Embryonic facial prominence (tissue), 1 donor: ENCODE measurements at regions not wholly inside any gene's neighbourhood (a gene's known extent, or its start where the extent isn't known, plus 50 kb on each side); places are given as distances from the start of the nearest gene placed in this dataset.

Experiments
- DNase-seq: peaks from one replicate; pipeline ENCODE4 v3.0.0-alpha.2; 2016; ENCODE audit errors: extremely low spot score

GRCh38 chr17:71900621-71901229, 220.1 kb upstream of the SOX9 start:
- no peak for DNase-seq

GRCh38 chr17:71902894-71903506, 217.8 kb upstream of the SOX9 start:
- no peak for DNase-seq

GRCh38 chr17:71905376-71906031, 215.3 kb upstream of the SOX9 start:
- no peak for DNase-seq

GRCh38 chr17:71909155-71909554, 211.7 kb upstream of the SOX9 start:
- no peak for DNase-seq

GRCh38 chr17:71910002-71910401, 210.8 kb upstream of the SOX9 start:
- DNase-seq, result no peak

- DNase-seq, result no peak
These were observed 206.8 kb upstream of the SOX9 start for GRCh38 chr17:71914042-71914441.

- no peak for DNase-seq
These were observed 206.0 kb upstream of the SOX9 start for GRCh38 chr17:71914812-71915211.

- no peak for DNase-seq
These were observed 203.1 kb upstream of the SOX9 start for GRCh38 chr17:71917715-71918114.

GRCh38 chr17:71919186-71919585, 201.6 kb upstream of the SOX9 start:
- no peak for DNase-seq

GRCh38 chr17:71919896-71920295, 200.9 kb upstream of the SOX9 start:
- DNase-seq, result no peak

- DNase-seq, result no peak
These were observed 199.0 kb upstream of the SOX9 start for GRCh38 chr17:71921796-71922195.

GRCh38 chr17:71922439-71922838, 198.4 kb upstream of the SOX9 start:
- no peak for DNase-seq

GRCh38 chr17:71926746-71927398, 193.9 kb upstream of the SOX9 start:
- DNase-seq, result no peak

GRCh38 chr17:71933306-71933705, 187.5 kb upstream of the SOX9 start:
- no peak for DNase-seq

- no peak for DNase-seq
These were observed 186.3 kb upstream of the SOX9 start for GRCh38 chr17:71934520-71934919.

GRCh38 chr17:71935341-71935740, 185.5 kb upstream of the SOX9 start:
- no peak for DNase-seq

GRCh38 chr17:71936977-71937376, 183.8 kb upstream of the SOX9 start:
- no peak for DNase-seq

GRCh38 chr17:71937914-71938313, 182.9 kb upstream of the SOX9 start:
- no peak for DNase-seq

GRCh38 chr17:71938340-71939010, 182.3 kb upstream of the SOX9 start:
- DNase-seq, result no peak

GRCh38 chr17:71941920-71942319, 178.9 kb upstream of the SOX9 start:
- no peak for DNase-seq

- no peak for DNase-seq
These were observed 178.2 kb upstream of the SOX9 start for GRCh38 chr17:71942626-71943025.

- no peak for DNase-seq
These were observed 172.0 kb upstream of the SOX9 start for GRCh38 chr17:71948703-71949422.
